ENCODE measurements at regions not wholly inside any gene's neighbourhood (a gene's known extent, or its start where the extent isn't known, plus 50 kb on each side); places are given as distances from the start of the nearest gene placed in this dataset.
"Not testable (repeated sequence)": the region's sequence is repeated elsewhere in the genome, so short reads cannot be mapped to it uniquely, and the experiment has no call there.

- not testable (repeated sequence) for DNase-seq (ENCODE audit: low read depth)
Measured at GRCh38 chr6:84821314-84821713, 56.9 kb upstream of the TBX18 start.

GRCh38 chr6:84816741-84817140 is 52.3 kb upstream of the TBX18 start:
- no peak for DNase-seq (ENCODE audit: low read depth)

- no peak for DNase-seq (ENCODE audit: low read depth)
Measured at GRCh38 chr6:84815896-84816735, 51.7 kb upstream of the TBX18 start.
